ENCODE measurements at regions not wholly inside any gene's neighbourhood (a gene's known extent, or its start where the extent isn't known, plus 50 kb on each side); places are given as distances from the start of the nearest gene placed in this dataset.

GRCh38 chr16:87067003-87067556 lies 250.1 kb downstream of the C16orf95 start:
- ChIA-PET CTCF (interaction anchor here (4.1 kb wide), 1 partner anchor 504 kb away, joined by 37 read pairs; no protein-coding TSS in a partner anchor), POLR2A (no interaction called here)
- Histone ChIP-seq H3K27ac (no peak overlapping the region), H3K9me3 (no peaks in the 10 kb centered on the region), H3K4me2 (no peak overlapping the region), H3K4me1 (peaks cover 4% of the 10 kb centered on the region; the same call in 1 of the 3 replicates), H3K4me3 (no peak overlapping the region)
- FAIRE-seq (no peak), ATAC-seq (no peak), DNase-seq (ENCODE audit: low read depth in 1 of 2, low spot score in 1 of 2) (no peak)
- WGBS (ENCODE audit: missing lambda C conversion rate), result 69% methylated on average over 24 of the region's 24 CpGs
- TF ChIP-seq ZSCAN20 (CRISPR knock-in tag; IDR thresholded peaks at IDR 0.05) (no peak), TFCP2L1 (CRISPR knock-in tag; IDR thresholded peaks at IDR 0.05) (no peak), GATA3 (IDR thresholded peaks at IDR 0.05; ENCODE audit: borderline replicate concordance) (no peak), RCOR1 (IDR thresholded peaks at IDR 0.05; ENCODE audit: low read depth, low read length) (no peak), EHF (CRISPR knock-in tag; IDR thresholded peaks at IDR 0.05) (no peak), REST (IDR thresholded peaks at IDR 0.05) (no peak), HES2 (IDR thresholded peaks at IDR 0.05) (no peak), CEBPB (IDR thresholded peaks at IDR 0.05) (no peak), CHD4 (IDR thresholded peaks at IDR 0.05; ENCODE audit: borderline replicate concordance) (no peak), MYC (IDR thresholded peaks at IDR 0.05; ENCODE audit: borderline replicate concordance, low read length) (no peak), KDM1A (IDR thresholded peaks at IDR 0.05; ENCODE audit: low read depth) (no peak)

- Histone ChIP-seq H3K27ac (no peak overlapping the region), H3K4me3 (no peak overlapping the region), H3K4me2 (no peak overlapping the region), H3K4me1 (no peaks in the 10 kb centered on the region), H3K9me3 (no peaks in the 10 kb centered on the region)
- ChIA-PET POLR2A (no interaction called here), CTCF (interaction anchor here (4.1 kb wide), 1 partner anchor 505 kb away, joined by 37 read pairs; no protein-coding TSS in a partner anchor)
- ATAC-seq (no peak), DNase-seq (ENCODE audit: low read depth in 1 of 2, low spot score in 1 of 2) (no peak), FAIRE-seq (no peak)
- TF ChIP-seq MAFK (IDR thresholded peaks at IDR 0.05; ENCODE audit: partially characterized antibody), result peak; percentile 6
- no peak for TF ChIP-seq ZC3H11A (IDR thresholded peaks at IDR 0.05)
- 83% methylated on average over 40 of the region's 40 CpGs for WGBS (ENCODE audit: missing lambda C conversion rate)
Measured at GRCh38 chr16:87067836-87068761, 249.1 kb downstream of the C16orf95 start.

GRCh38 chr16:87068762-87069150 lies 248.4 kb downstream of the C16orf95 start:
- WGBS (ENCODE audit: missing lambda C conversion rate), result 83% methylated on average over 9 of the region's 20 CpGs
- Histone ChIP-seq H3K9me3 (no peaks in the 10 kb centered on the region), H3K4me2 (no peak overlapping the region), H3K4me1 (no peaks in the 10 kb centered on the region), H3K4me3 (no peak overlapping the region), H3K27ac (no peak overlapping the region)
- ATAC-seq, result no peak
- ChIA-PET POLR2A (no interaction called here), CTCF (interaction anchor here (4.1 kb wide), 1 partner anchor 505 kb away, joined by 37 read pairs; no protein-coding TSS in a partner anchor)
- DNase-seq (ENCODE audit: low read depth in 1 of 2, low spot score in 1 of 2), result no peak
- no peak for FAIRE-seq
- TF ChIP-seq FOSB (CRISPR knock-in tag; IDR thresholded peaks at IDR 0.05) (no peak), EP300 (IDR thresholded peaks at IDR 0.05) (no peak), CBX2 (IDR thresholded peaks at IDR 0.05; ENCODE audit: borderline replicate concordance, low read depth) (no peak), CTCF (IDR thresholded peaks at IDR 0.05) (no peak), GATA3 (IDR thresholded peaks at IDR 0.05; ENCODE audit: borderline replicate concordance) (no peak), RNF2 (IDR thresholded peaks at IDR 0.05; ENCODE audit: borderline replicate concordance, low read depth) (no peak), CBX8 (IDR thresholded peaks at IDR 0.05) (no peak), HOXB13 (CRISPR knock-in tag; IDR thresholded peaks at IDR 0.05; ENCODE audit: low read depth) (no peak), USF2 (IDR thresholded peaks at IDR 0.05) (no peak), ZNF302 (CRISPR knock-in tag; IDR thresholded peaks at IDR 0.05) (no peak), ELK1 (IDR thresholded peaks at IDR 0.05; ENCODE audit: low read depth, low read length) (no peak), POLR2A (IDR thresholded peaks at IDR 0.05; ENCODE audit: low read length) (no peak), BHLHE40 (IDR thresholded peaks at IDR 0.05; ENCODE audit: low read depth, low read length) (no peak), FOSL2 (IDR thresholded peaks at IDR 0.05) (no peak), FOSL2 (CRISPR knock-in tag; IDR thresholded peaks at IDR 0.05) (no peak)

Measured in A549 (cell line).